WTC11 (cell line): ENCODE measurements at regions not wholly inside any gene's neighbourhood (a gene's known extent, or its start where the extent isn't known, plus 50 kb on each side); places are given as distances from the start of the nearest gene placed in this dataset.

Experiments
- ATAC-seq: fragments of 200-7000 bp; cut with Tn5 transposase; 2 replicates; pipeline ENCODE4 v1.10.0; 2021; ENCODE audit warnings: mild to moderate bottlenecking, moderate library complexity
- CTCF ChIA-PET: fragments of 300-600 bp; sonication (Branson Sonifier 250); formaldehyde crosslinking; loops from one replicate; lab custom pipeline; 2021; ENCODE audit warnings: antibody characterized with exemption; lab: Charles Lee
- POLR2A ChIA-PET: fragments of 350-600 bp; sonication (Branson Sonifier 250); formaldehyde crosslinking; loops from one replicate; lab custom pipeline; 2021; ENCODE audit warnings: antibody characterized with exemption; lab: Charles Lee
- DNase-seq: peaks from one replicate; pipeline ENCODE4 v3.0.0; 2021; ENCODE audit warnings: low spot score
- H3K27ac Mint-ChIP-seq: 2 replicates; pipeline ENCODE4 v1.8.0; 2021; ENCODE audit warnings: mixed read lengths
- H3K27me3 Mint-ChIP-seq: 2 replicates; pipeline ENCODE4 v1.8.0; 2021; ENCODE audit warnings: low read depth, mild to moderate bottlenecking, moderate library complexity, mixed read lengths
- H3K36me3 Mint-ChIP-seq: 2 replicates; pipeline ENCODE4 v1.8.0; 2021; ENCODE audit warnings: mixed read lengths
- H3K4me1 Mint-ChIP-seq: 2 replicates; pipeline ENCODE4 v1.8.0; 2022; ENCODE audit warnings: mixed read lengths
- H3K4me3 Mint-ChIP-seq: 2 replicates; pipeline ENCODE4 v1.8.0; 2021; ENCODE audit warnings: mild to moderate bottlenecking, moderate library complexity, mixed read lengths
- H3K9me3 Mint-ChIP-seq: 2 replicates; pipeline ENCODE4 v1.8.0; 2021; ENCODE audit warnings: mixed read lengths
- ATF1 ChIP-seq: sonication (generic); formaldehyde crosslinking; IDR thresholded peaks from 2 replicates; pipeline ENCODE4 v1.8.1; 2023; ENCODE audit warnings: mild to moderate bottlenecking, moderate library complexity, missing genetic modification reagents
- CBFB ChIP-seq: sonication (generic); formaldehyde crosslinking; IDR thresholded peaks from 2 replicates; pipeline ENCODE4 v1.8.1; 2022; ENCODE audit warnings: mild to moderate bottlenecking, low read depth, missing genetic modification reagents
- CREM ChIP-seq: sonication (generic); formaldehyde crosslinking; IDR thresholded peaks from 2 replicates; pipeline ENCODE4 v1.8.1; 2022; ENCODE audit warnings: mild to moderate bottlenecking, missing genetic modification reagents, moderate library complexity
- EMX1 ChIP-seq: fragments of 250-450 bp; sonication (Bioruptor Pico); IDR thresholded peaks from 2 replicates; pipeline ENCODE4 v1.8.0; 2021; ENCODE audit warnings: mild to moderate bottlenecking
- FOXJ3 ChIP-seq: sonication (generic); formaldehyde crosslinking; IDR thresholded peaks from 2 replicates; pipeline ENCODE4 v1.9.0; 2021; ENCODE audit warnings: missing genetic modification reagents, mild to moderate bottlenecking, borderline replicate concordance
- GTF2I ChIP-seq: fragments of 250-450 bp; sonication (Bioruptor Pico); conservative IDR thresholded peaks from 2 replicates; pipeline ENCODE4 v1.4.0; 2021; ENCODE audit warnings: mild to moderate bottlenecking
- IRF2 ChIP-seq: sonication (generic); formaldehyde crosslinking; IDR thresholded peaks from 2 replicates; pipeline ENCODE4 v1.8.0; 2022; ENCODE audit warnings: low read depth, missing genetic modification reagents, borderline replicate concordance
- MAX ChIP-seq: sonication (generic); formaldehyde crosslinking; IDR thresholded peaks from 2 replicates; pipeline ENCODE4 v1.8.0; 2022; ENCODE audit warnings: mild to moderate bottlenecking, missing genetic modification reagents
- PRDM15 ChIP-seq: sonication (generic); formaldehyde crosslinking; IDR thresholded peaks from 2 replicates; pipeline ENCODE4 v1.8.0; 2022; ENCODE audit warnings: missing genetic modification reagents
- SMAD3 ChIP-seq: sonication (generic); formaldehyde crosslinking; IDR thresholded peaks from 2 replicates; pipeline ENCODE4 v1.8.0; 2022; ENCODE audit warnings: missing genetic modification reagents, mild to moderate bottlenecking, borderline replicate concordance
- ZBTB21 ChIP-seq: sonication (generic); formaldehyde crosslinking; IDR thresholded peaks from 2 replicates; pipeline ENCODE4 v1.8.1; 2023; ENCODE audit warnings: mild to moderate bottlenecking, missing genetic modification reagents, borderline replicate concordance
- ZBTB43 ChIP-seq: sonication (generic); formaldehyde crosslinking; IDR thresholded peaks from 2 replicates; pipeline ENCODE4 v1.8.1; 2023; ENCODE audit warnings: mild to moderate bottlenecking, missing genetic modification reagents
- ZNF281 ChIP-seq: sonication (generic); formaldehyde crosslinking; IDR thresholded peaks from 2 replicates; pipeline ENCODE4 v1.8.0; 2023; ENCODE audit warnings: mild to moderate bottlenecking, missing genetic modification reagents
- ZNF396 ChIP-seq: fragments of 250-450 bp; sonication (Bioruptor Pico); IDR thresholded peaks from 2 replicates; pipeline ENCODE4 v1.8.0; 2021; ENCODE audit warnings: mild to moderate bottlenecking, moderate library complexity, borderline replicate concordance
- ZSCAN18 ChIP-seq: fragments of 250-450 bp; sonication (Bioruptor Pico); IDR thresholded peaks from 2 replicates; pipeline ENCODE4 v2.1.2; 2022; ENCODE audit warnings: mild to moderate bottlenecking, moderate library complexity
- TF ChIP-seq, protein P1 (sequence below): fragments of 250-450 bp; sonication (Bioruptor Pico); conservative IDR thresholded peaks from 2 replicates; pipeline ENCODE4 v1.9.0; 2021; ENCODE audit warnings: mild to moderate bottlenecking
- TF ChIP-seq, protein P2 (sequence below): sonication (generic); formaldehyde crosslinking; IDR thresholded peaks from 2 replicates; pipeline ENCODE4 v1.8.1; 2023; ENCODE audit warnings: mild to moderate bottlenecking, missing genetic modification reagents

- no peak overlapping the region for H3K4me3 Mint-ChIP-seq
- TF ChIP-seq CREM (no peak), GTF2I (CRISPR knock-in tag) (no peak), PRDM15 (CRISPR knock-in tag) (no peak), IRF2 (no peak), SMAD3 (CRISPR knock-in tag) (no peak), ZBTB21 (CRISPR knock-in tag) (no peak), ATF1 (no peak), ZBTB43 (no peak), EMX1 (no peak), CBFB (no peak), ZNF396 (CRISPR knock-in tag) (no peak), ZNF281 (CRISPR knock-in tag) (no peak), ZSCAN18 (CRISPR knock-in tag) (no peak), FOXJ3 (CRISPR knock-in tag) (no peak)
- TF ChIP-seq, protein P1, sequence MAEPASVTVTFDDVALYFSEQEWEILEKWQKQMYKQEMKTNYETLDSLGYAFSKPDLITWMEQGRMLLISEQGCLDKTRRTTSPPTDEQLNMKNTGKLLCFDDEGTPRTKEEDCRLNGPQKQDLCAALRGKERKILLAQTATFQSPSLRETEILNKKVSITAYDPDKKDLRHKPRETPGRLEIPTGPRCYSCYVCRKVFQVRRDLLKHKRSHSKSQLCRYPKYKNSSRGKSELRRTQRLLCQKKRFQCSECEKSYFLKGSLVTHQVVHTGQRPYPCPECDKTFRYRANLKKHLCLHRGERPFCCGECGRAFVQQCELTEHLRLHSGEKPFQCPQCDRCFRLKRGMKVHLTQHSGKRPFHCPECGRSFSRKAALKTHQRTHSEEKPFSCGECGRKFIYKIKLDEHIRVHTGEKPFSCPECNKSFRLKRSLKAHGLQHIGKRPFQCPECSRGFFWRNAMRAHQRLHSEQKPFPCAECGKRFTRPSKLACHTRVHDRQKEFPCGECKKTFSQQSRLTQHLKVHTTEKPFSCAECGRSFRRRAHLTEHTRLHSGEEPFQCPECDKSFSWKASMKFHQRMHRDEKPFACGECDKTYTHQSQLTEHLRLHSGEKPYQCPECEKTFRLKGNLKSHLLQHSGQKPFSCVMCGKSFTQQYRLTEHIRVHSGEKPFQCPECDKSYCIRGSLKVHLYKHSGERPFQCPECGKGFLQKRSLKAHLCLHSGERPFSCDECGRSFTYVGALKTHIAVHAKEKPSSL (CRISPR knock-in tag): no peak
- no peaks in the 10 kb centered on the region for H3K4me1 Mint-ChIP-seq
- no peaks in the 10 kb centered on the region for H3K27me3 Mint-ChIP-seq
- POLR2A ChIA-PET: no interaction called here
- CTCF ChIA-PET: interaction anchor here (1.4 kb wide), 1 partner anchor 305 kb away, joined by 3 read pairs; no protein-coding TSS in a partner anchor
- DNase-seq: no peak
- ATAC-seq: no peak
- H3K36me3 Mint-ChIP-seq: peaks cover 3% of the 10 kb centered on the region; the same call in 1 of the 2 replicates
- peaks cover 10% of the 10 kb centered on the region for H3K9me3 Mint-ChIP-seq
- H3K27ac Mint-ChIP-seq: no peak overlapping the region
These were observed 247.6 kb downstream of the RPRM start for GRCh38 chr2:153230977-153231376.

- CTCF ChIA-PET: interaction anchor here (0.7 kb wide), 1 partner anchor 11 kb away, joined by 4 read pairs; no protein-coding TSS in a partner anchor
- TF ChIP-seq FOXJ3 (CRISPR knock-in tag) (no peak), CREM (no peak), MAX (no peak)
- TF ChIP-seq, protein P2, sequence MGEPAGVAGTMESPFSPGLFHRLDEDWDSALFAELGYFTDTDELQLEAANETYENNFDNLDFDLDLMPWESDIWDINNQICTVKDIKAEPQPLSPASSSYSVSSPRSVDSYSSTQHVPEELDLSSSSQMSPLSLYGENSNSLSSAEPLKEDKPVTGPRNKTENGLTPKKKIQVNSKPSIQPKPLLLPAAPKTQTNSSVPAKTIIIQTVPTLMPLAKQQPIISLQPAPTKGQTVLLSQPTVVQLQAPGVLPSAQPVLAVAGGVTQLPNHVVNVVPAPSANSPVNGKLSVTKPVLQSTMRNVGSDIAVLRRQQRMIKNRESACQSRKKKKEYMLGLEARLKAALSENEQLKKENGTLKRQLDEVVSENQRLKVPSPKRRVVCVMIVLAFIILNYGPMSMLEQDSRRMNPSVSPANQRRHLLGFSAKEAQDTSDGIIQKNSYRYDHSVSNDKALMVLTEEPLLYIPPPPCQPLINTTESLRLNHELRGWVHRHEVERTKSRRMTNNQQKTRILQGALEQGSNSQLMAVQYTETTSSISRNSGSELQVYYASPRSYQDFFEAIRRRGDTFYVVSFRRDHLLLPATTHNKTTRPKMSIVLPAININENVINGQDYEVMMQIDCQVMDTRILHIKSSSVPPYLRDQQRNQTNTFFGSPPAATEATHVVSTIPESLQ: no peak
- TF ChIP-seq, all 79 proteins: peak for 0
- no peak for ATAC-seq
These were observed 249.7 kb downstream of the RPRM start for GRCh38 chr2:153228904-153229303.

More at GRCh38 chr2:153228904-153229303, 249.7 kb downstream of the RPRM start:
- H3K27ac Mint-ChIP-seq: no peak overlapping the region
- no peak overlapping the region for H3K4me3 Mint-ChIP-seq
- H3K27me3 Mint-ChIP-seq: no peaks in the 10 kb centered on the region
- H3K36me3 Mint-ChIP-seq: peaks cover 7% of the 10 kb centered on the region
- H3K4me1 Mint-ChIP-seq: no peaks in the 10 kb centered on the region
- POLR2A ChIA-PET: no interaction called here
- peaks cover 21% of the 10 kb centered on the region for H3K9me3 Mint-ChIP-seq
- no peak for DNase-seq
